ENCODE measurements at regions not wholly inside any gene's neighbourhood (a gene's known extent, or its start where the extent isn't known, plus 50 kb on each side); places are given as distances from the start of the nearest gene placed in this dataset.

DNA sequence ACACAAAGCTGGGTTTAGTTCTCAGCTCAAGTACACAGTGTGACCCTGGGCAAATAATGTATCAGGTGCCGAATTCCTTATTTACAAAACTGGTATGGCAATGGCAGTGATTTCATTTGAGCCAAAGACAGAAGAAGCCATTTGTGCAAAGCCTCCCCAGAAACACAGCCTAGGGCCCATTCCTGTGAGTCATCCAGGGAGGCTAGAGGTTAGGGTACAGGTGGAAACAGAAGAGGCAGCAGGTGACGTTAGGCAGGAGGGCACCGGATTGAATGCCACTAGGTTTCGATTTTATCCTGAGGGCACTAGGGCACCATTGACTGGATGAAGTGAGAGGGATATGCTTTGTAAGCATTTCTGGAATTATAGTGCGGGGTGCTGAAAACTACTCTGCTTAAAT, 766.9 kb upstream of the NR2F2 start:
- Histone ChIP-seq H3K4me1 (no peaks in the 10 kb centered on the region), H3K36me3 (no peaks in the 10 kb centered on the region), H3K27me3 (ENCODE audit: low read depth) (no peaks in the 10 kb centered on the region), H3K4me3 (no peak overlapping the region), H3K27ac (no peak overlapping the region), H3K9me3 (no peaks in the 10 kb centered on the region)
- intact Hi-C loops (cut with DNase I), result no loop called here
- DNase-seq, result no peak
- no peak for ATAC-seq
- TF ChIP-seq, protein P1, sequence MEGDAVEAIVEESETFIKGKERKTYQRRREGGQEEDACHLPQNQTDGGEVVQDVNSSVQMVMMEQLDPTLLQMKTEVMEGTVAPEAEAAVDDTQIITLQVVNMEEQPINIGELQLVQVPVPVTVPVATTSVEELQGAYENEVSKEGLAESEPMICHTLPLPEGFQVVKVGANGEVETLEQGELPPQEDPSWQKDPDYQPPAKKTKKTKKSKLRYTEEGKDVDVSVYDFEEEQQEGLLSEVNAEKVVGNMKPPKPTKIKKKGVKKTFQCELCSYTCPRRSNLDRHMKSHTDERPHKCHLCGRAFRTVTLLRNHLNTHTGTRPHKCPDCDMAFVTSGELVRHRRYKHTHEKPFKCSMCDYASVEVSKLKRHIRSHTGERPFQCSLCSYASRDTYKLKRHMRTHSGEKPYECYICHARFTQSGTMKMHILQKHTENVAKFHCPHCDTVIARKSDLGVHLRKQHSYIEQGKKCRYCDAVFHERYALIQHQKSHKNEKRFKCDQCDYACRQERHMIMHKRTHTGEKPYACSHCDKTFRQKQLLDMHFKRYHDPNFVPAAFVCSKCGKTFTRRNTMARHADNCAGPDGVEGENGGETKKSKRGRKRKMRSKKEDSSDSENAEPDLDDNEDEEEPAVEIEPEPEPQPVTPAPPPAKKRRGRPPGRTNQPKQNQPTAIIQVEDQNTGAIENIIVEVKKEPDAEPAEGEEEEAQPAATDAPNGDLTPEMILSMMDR (IDR thresholded peaks at IDR 0.05), result no peak

DNA sequence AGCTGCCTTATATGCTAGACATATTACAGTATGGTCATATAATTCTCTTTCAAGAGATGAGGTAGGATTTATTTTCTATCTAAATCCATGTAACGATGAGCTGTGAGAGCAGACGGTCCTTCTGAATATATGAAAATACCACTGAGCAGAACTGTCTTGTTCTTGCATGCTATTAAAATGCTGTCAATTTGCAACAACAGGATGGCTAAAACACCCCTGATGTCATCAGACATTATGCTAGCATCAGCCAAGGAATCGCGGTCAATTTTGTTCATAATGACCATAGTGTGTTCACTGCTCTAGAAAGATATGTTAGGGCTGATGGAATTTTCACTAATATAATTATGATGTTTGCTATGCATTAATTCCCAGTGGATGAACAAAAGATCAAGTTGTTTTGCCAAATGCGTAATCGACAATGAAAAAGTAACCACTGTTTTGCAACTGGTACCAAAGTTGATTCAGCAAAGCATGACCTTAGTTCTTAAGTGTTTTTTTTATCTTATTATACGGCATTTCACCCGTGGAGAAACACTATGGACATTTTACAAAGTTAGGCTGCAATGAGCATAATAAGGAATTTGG, 765.4 kb upstream of the NR2F2 start:
- ATAC-seq (no peak), DNase-seq (no peak)
- intact Hi-C loops (cut with DNase I), result no loop called here
- H3K4me1 ChIP-seq, result no peaks in the 10 kb centered on the region
- H3K27me3 ChIP-seq (ENCODE audit: low read depth), result no peaks in the 10 kb centered on the region
- H3K4me3 ChIP-seq, result no peak overlapping the region
- TF ChIP-seq, protein P1 (IDR thresholded peaks at IDR 0.05), result no peak
- no peaks in the 10 kb centered on the region for H3K9me3 ChIP-seq
- H3K36me3 ChIP-seq, result no peaks in the 10 kb centered on the region
- H3K27ac ChIP-seq, result no peak overlapping the region

DNA sequence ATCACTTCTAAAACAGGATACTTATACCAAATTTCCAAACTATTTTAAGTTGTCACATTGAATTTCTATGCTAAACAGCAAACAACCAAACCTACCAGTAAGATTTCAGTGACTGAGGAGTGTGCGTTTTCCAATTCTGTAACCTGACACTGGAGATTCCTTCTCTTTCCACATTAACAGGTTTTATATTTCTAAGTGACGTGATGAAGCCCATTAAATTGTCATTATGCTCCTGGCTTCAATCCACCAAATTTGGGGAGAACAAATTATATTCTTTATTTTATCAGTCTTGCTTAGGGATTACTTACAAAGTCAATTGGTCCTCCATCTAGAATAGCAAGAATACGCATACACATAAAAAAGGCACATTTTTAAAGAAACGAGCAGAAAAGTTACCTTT, 764.8 kb upstream of the NR2F2 start:
- intact Hi-C loops (cut with DNase I), result no loop called here
- ATAC-seq (no peak), DNase-seq (no peak)

DNA sequence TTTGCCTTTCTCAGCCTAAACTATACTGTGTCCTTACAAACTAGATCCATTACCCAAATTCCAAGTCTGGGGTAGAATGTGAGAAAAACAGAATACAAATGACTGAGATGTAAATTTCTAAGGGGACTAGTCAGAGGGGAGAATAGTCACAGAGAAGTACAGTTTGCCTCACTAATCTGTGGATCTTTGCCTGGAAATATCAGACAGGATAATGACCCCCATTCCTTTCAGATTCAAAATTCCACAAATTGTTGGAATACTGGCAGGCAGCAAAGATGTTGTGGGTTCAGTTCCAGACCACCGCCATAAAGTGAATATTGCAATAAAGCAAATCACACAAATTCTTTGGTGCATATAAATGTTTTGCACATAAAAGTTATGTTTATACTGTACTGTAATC, 762.8 kb upstream of the NR2F2 start:
- TF ChIP-seq, protein P1 (IDR thresholded peaks at IDR 0.05), result no peak
- Histone ChIP-seq H3K4me3 (no peak overlapping the region), H3K4me1 (no peaks in the 10 kb centered on the region), H3K27me3 (ENCODE audit: low read depth) (no peaks in the 10 kb centered on the region), H3K27ac (no peak overlapping the region), H3K36me3 (no peaks in the 10 kb centered on the region), H3K9me3 (no peaks in the 10 kb centered on the region)
- no peak for DNase-seq
- ATAC-seq, result no peak
- intact Hi-C loops (cut with DNase I), result no loop called here

More for the DNA sequence above, 764.8 kb upstream of the NR2F2 start:
- Histone ChIP-seq H3K36me3 (no peaks in the 10 kb centered on the region), H3K9me3 (no peaks in the 10 kb centered on the region), H3K27me3 (ENCODE audit: low read depth) (no peaks in the 10 kb centered on the region), H3K4me1 (no peaks in the 10 kb centered on the region), H3K4me3 (no peak overlapping the region), H3K27ac (no peak overlapping the region)
- TF ChIP-seq, protein P1 (IDR thresholded peaks at IDR 0.05), result no peak

DNA sequence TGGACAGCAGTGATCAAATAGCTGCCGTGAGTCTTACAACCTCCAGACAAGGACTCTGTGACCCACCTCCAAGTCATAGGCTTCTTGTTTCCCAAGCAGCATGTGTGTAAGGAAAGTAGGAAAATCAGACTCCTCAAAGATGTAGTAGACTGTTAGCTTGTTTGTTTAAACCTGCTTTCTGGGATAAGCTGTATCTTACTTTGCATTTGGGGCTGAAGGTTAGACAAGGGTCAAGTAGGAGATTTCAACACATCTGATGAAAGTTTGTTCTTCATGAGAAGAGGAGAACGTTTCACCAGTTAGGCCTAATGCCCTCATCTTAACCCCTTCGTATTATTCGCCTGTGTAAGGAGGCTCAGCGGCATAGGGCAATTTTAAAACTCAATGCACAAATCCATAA, 756.4 kb upstream of the NR2F2 start:
- ATAC-seq (peak in 1 of 2 donors; percentile 21), DNase-seq (no peak)
- TF ChIP-seq, protein P1 (IDR thresholded peaks at IDR 0.05), result no peak
- Histone ChIP-seq H3K27ac (no peak overlapping the region), H3K27me3 (ENCODE audit: low read depth) (no peaks in the 10 kb centered on the region), H3K9me3 (no peaks in the 10 kb centered on the region), H3K4me1 (no peaks in the 10 kb centered on the region), H3K4me3 (no peak overlapping the region), H3K36me3 (no peaks in the 10 kb centered on the region)
- intact Hi-C loops (cut with DNase I), result no loop called here

DNA sequence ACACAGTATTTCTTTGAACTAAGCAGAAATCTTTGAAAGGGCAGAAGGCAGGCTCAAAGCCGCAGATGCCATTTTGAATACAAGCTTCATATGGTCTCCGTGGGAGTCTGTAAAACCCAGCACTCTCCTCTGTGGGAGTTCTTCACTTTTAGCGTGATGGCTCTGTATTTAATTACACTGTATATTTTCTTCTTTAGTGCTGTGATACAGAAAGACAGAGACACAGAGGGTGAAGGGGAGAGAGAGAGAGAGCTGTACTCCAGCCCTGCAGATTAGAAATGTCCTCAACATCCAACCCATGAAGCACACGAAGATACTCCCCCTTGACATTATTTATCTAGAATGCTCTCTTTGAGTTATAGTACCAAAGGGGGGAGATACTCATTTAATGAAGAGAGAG, 752.6 kb upstream of the NR2F2 start:
- H3K27me3 ChIP-seq (ENCODE audit: low read depth), result no peaks in the 10 kb centered on the region

More for the DNA sequence above, 752.6 kb upstream of the NR2F2 start:
- DNase-seq, result no peak
- no peak for ATAC-seq
- H3K4me3 ChIP-seq, result no peak overlapping the region
- H3K4me1 ChIP-seq, result no peaks in the 10 kb centered on the region
- intact Hi-C loops (cut with DNase I), result no loop called here
- H3K9me3 ChIP-seq, result no peaks in the 10 kb centered on the region
- TF ChIP-seq, protein P1 (IDR thresholded peaks at IDR 0.05), result no peak
- no peak overlapping the region for H3K27ac ChIP-seq
- no peaks in the 10 kb centered on the region for H3K36me3 ChIP-seq

All from lower lobe of right lung (tissue), 2 donors.